ENCODE measurements at regions not wholly inside any gene's neighbourhood (a gene's known extent, or its start where the extent isn't known, plus 50 kb on each side); places are given as distances from the start of the nearest gene placed in this dataset.
"Not testable (repeated sequence)": the region's sequence is repeated elsewhere in the genome, so short reads cannot be mapped to it uniquely, and the experiment has no call there.

DNA sequence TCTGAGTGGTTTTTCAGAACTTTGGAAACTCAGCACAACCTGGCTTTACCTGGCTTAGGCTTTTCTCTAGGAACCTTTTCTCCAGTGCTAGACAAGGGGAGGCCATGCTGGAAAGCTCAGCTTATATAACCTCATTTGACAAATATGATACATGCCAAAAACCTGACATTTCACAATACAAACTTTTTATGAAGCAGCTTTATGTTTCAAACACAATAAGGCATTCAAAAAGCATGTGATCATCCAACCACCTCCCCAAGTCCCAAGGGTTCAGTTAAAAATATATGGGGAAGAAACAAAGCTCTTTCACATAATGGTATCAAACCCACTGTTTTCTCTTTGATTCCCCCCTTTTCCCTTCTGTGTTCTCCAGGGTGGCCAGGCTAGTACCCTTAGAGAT is 63.7 kb downstream of the ZC3H11B start:
- H3K27me3 ChIP-seq (ENCODE audit: insufficient read depth, low read depth, severe bottlenecking) = no peaks in the 10 kb centered on the region
- H3K9me3 ChIP-seq (ENCODE audit: severe bottlenecking) = no peaks in the 10 kb centered on the region
- H3K4me3 ChIP-seq (ENCODE audit: low read depth, low read length) = no peak overlapping the region
- no peak overlapping the region for H3K27ac ChIP-seq
- no peak for TF ChIP-seq CTCF (IDR thresholded peaks at IDR 0.05; ENCODE audit: low read depth, low read length)
- DNase-seq = no peak
- H3K36me3 ChIP-seq = no peaks in the 10 kb centered on the region

DNA sequence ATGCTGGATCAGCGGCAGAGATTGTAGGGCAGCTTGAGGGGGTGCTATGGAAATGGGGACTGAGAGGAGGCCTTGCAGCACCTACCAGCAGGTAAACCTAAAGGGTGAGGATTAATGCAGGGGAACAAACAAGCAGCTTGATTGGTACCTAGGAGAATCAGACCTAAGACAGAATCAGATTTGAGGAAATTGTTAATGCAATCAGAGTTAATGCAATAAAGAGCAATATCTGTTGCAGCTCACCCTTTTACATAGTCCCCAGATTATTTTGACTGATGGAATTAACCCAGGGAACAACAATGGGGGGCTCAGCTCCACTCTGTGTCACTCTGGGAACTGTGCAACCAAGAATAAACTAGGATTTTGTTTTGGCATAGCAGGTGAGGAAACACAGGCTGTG is 64.5 kb downstream of the ZC3H11B start:
- no peak for TF ChIP-seq CTCF (IDR thresholded peaks at IDR 0.05; ENCODE audit: low read depth, low read length)

GRCh38 chr1:219545756-219546155 is 67.1 kb downstream of the ZC3H11B start:
- DNase-seq; H3K27ac ChIP-seq; H3K36me3 ChIP-seq; H3K4me3 ChIP-seq (ENCODE audit: low read depth, low read length); H3K27me3 ChIP-seq (ENCODE audit: insufficient read depth, low read depth, severe bottlenecking); H3K9me3 ChIP-seq (ENCODE audit: severe bottlenecking): not testable (repeated sequence)

More for the DNA sequence above, 64.5 kb downstream of the ZC3H11B start:
- H3K9me3 ChIP-seq (ENCODE audit: severe bottlenecking) = no peaks in the 10 kb centered on the region
- H3K36me3 ChIP-seq = no peaks in the 10 kb centered on the region
- DNase-seq = peak; percentile 34
- H3K27me3 ChIP-seq (ENCODE audit: insufficient read depth, low read depth, severe bottlenecking) = no peaks in the 10 kb centered on the region
- H3K27ac ChIP-seq = no peak overlapping the region
- no peak overlapping the region for H3K4me3 ChIP-seq (ENCODE audit: low read depth, low read length)

GRCh38 chr1:219544163-219544846 is 68.6 kb downstream of the ZC3H11B start:
- no peak for TF ChIP-seq CTCF (IDR thresholded peaks at IDR 0.05; ENCODE audit: low read depth, low read length)

DNA sequence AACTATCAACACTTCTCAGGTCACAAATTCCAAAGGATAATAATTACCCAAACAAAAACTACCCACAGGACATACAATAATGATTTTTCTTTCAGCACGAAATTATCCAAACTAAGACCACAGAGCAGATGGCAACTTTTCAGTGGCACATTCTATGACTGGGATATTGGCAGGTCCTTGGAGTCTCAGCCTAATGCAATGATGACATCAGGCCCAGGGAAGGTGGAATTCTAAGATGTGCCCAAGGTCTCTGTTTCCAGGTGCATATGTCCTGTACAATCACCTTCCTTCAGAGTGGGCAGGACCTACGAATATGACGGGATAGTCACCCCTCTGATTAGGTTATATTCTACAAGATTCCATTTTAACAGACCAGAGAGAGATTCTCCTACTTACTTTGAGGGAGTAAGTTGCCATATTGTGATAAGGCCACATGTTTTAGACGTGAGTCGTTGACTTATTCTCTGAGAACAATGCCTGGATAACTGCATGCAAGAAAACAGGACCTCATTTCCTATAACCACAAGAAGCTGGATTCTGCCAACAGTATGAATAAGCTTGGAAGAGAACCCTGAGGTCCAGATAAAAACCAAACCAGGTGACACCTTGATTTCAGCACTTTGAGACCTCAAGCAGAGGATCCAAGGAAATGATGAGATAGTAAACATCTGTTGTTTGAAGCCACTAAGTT is 69.9 kb downstream of the ZC3H11B start:
- no peak overlapping the region for H3K27ac ChIP-seq

More at GRCh38 chr1:219544163-219544846, 68.6 kb downstream of the ZC3H11B start:
- Histone ChIP-seq H3K36me3 (no peaks in the 10 kb centered on the region), H3K4me3 (ENCODE audit: low read depth, low read length) (no peak overlapping the region), H3K27ac (no peak overlapping the region), H3K9me3 (ENCODE audit: severe bottlenecking) (no peaks in the 10 kb centered on the region), H3K27me3 (ENCODE audit: insufficient read depth, low read depth, severe bottlenecking) (no peaks in the 10 kb centered on the region)
- no peak for DNase-seq

More for the DNA sequence above, 69.9 kb downstream of the ZC3H11B start:
- DNase-seq = no peak
- no peaks in the 10 kb centered on the region for H3K36me3 ChIP-seq
- H3K27me3 ChIP-seq (ENCODE audit: insufficient read depth, low read depth, severe bottlenecking) = no peaks in the 10 kb centered on the region
- TF ChIP-seq CTCF (IDR thresholded peaks at IDR 0.05; ENCODE audit: low read depth, low read length) = no peak
- no peak overlapping the region for H3K4me3 ChIP-seq (ENCODE audit: low read depth, low read length)
- H3K9me3 ChIP-seq (ENCODE audit: severe bottlenecking) = no peaks in the 10 kb centered on the region

Measured in WERI-Rb-1 (cell line).